CD4-positive, alpha-beta T cell treated with Interleukin-12 subunit alpha and Interleukin-12 subunit beta, for 1 hour (primary cell): ENCODE measurements at regions not wholly inside any gene's neighbourhood (a gene's known extent, or its start where the extent isn't known, plus 50 kb on each side); places are given as distances from the start of the nearest gene placed in this dataset.
"Not testable (repeated sequence)": the region's sequence is repeated elsewhere in the genome, so short reads cannot be mapped to it uniquely, and the experiment has no call there.

Source experiments
- DNase-seq: peaks from one replicate; pipeline ENCODE4 v3.0.0-alpha.2; 2020

GRCh38 chr7:21327422-21328409 lies 100.2 kb upstream of the SP4 start:
- no peak for DNase-seq

- no peak for DNase-seq
Observed at GRCh38 chr7:21330462-21331178, 97.3 kb upstream of the SP4 start.

- no peak for DNase-seq
Observed at GRCh38 chr7:21334906-21335305, 93.0 kb upstream of the SP4 start.

GRCh38 chr7:21336743-21337142 lies 91.1 kb upstream of the SP4 start:
- no peak for DNase-seq

- peak; percentile 53 for DNase-seq
Observed at GRCh38 chr7:21338728-21339164, 89.1 kb upstream of the SP4 start.

- DNase-seq: not testable (repeated sequence)
Observed at GRCh38 chr7:21344900-21345299, 83.0 kb upstream of the SP4 start.

- DNase-seq: no peak
Observed at GRCh38 chr7:21345361-21345760, 82.5 kb upstream of the SP4 start.

- DNase-seq: no peak
Observed at GRCh38 chr7:21346297-21346696, 81.6 kb upstream of the SP4 start.

- DNase-seq: peak; percentile 56
Observed at GRCh38 chr7:21352540-21353387, 75.1 kb upstream of the SP4 start.

- no peak for DNase-seq
Observed at GRCh38 chr7:21353388-21353780, 74.5 kb upstream of the SP4 start.

GRCh38 chr7:21354284-21354683 lies 73.6 kb upstream of the SP4 start:
- no peak for DNase-seq

GRCh38 chr7:21355406-21355874 lies 72.4 kb upstream of the SP4 start:
- DNase-seq: peak; percentile 76

GRCh38 chr7:21356616-21357015 lies 71.3 kb upstream of the SP4 start:
- DNase-seq: no peak

- DNase-seq: no peak
Observed at GRCh38 chr7:21357151-21358097, 70.5 kb upstream of the SP4 start.

- no peak for DNase-seq
Observed at GRCh38 chr7:21358648-21359047, 69.2 kb upstream of the SP4 start.

- no peak for DNase-seq
Observed at GRCh38 chr7:21359163-21359562, 68.7 kb upstream of the SP4 start.

GRCh38 chr7:21361413-21362125 lies 66.3 kb upstream of the SP4 start:
- DNase-seq: no peak

- DNase-seq: no peak
Observed at GRCh38 chr7:21364801-21365271, 63.0 kb upstream of the SP4 start.

GRCh38 chr7:21365866-21366624 lies 61.8 kb upstream of the SP4 start:
- DNase-seq: no peak

GRCh38 chr7:21367081-21367480 lies 60.8 kb upstream of the SP4 start:
- no peak for DNase-seq
